NAMALWA (cell line): ENCODE measurements at regions not wholly inside any gene's neighbourhood (a gene's known extent, or its start where the extent isn't known, plus 50 kb on each side); places are given as distances from the start of the nearest gene placed in this dataset.
"Not testable (repeated sequence)": the region's sequence is repeated elsewhere in the genome, so short reads cannot be mapped to it uniquely, and the experiment has no call there.

Experiments used
- DNase-seq: peaks from one replicate; pipeline ENCODE4 v3.0.0-alpha.2; 2015; ENCODE audit warnings: low spot score

DNA sequence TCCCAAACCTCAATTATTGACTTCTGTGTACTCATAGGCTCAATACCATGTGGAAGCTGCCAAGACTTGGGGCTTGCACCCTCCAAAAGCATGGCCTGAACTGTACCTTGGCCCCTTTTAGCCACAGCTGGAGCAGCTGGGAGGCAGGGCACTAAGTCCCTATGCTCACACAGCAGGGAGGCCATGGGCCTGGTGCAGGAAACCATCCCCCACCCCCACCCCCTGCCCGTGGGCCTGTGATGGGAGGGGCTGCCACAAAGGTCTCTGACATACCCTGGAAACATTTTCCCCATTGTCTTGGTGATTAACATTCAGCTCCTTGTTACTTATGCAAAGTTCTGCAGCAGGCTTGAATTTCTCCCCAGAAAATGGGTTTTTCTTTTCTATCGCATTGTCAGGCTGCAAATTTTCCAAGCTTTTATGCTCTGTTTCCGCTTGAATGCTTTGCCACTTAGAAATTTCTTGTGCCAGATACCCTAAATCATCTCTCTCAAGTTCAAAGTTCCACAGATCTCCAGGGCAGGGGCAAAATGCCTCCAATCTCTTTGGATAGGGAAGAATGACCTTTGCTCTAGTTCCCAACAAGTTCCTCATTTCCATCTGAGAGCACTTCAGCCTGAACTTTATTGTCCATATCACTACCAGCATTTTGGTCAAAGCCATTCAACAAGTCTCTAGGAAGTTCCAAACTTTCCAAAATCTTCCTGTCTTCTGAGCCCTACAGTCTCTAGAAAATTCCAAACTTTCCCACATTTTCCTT, 141.8 kb downstream of the AHR start:
- not testable (repeated sequence) for DNase-seq

DNA sequence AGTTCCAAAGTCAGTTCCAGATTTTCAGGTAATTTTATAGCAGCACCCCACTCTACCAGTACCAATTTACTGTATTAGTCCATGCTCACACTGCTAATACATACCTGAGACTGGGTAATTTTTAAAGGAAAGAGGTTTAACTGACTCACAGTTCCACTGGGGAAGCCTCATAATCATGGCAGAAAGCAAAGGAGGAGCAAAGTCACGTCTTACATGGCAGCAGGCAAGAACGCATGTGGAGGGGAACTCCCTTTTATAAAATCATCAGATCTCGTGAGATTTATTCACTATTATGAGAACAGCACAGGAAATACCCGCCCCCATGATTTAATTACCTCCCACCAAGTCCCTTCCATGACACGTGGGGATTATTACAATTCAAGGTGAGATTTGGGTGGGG, 142.4 kb downstream of the AHR start:
- no peak for DNase-seq

- DNase-seq = no peak
Measured at GRCh38 chr7:17441557-17441956, 143.1 kb downstream of the AHR start.

DNA sequence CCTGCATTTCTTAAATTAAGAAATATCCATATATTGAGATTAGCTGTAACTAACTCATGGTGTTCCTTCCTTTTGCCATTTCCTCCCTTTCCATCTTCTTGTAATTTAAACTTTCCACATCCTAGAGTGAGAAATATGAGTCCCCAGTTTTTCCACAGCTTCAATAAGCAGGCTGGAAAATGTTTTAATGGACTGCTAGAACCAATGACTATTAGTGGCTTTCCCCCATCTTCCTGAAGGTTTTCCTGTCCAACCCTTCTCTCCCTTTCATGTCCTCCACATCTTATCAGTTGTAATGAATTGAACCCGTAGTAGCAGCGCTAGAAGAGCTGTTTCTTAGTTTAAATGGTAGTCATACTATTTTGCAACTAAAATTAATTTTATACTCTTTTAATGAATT, 145.7 kb downstream of the AHR start:
- no peak for DNase-seq

DNA sequence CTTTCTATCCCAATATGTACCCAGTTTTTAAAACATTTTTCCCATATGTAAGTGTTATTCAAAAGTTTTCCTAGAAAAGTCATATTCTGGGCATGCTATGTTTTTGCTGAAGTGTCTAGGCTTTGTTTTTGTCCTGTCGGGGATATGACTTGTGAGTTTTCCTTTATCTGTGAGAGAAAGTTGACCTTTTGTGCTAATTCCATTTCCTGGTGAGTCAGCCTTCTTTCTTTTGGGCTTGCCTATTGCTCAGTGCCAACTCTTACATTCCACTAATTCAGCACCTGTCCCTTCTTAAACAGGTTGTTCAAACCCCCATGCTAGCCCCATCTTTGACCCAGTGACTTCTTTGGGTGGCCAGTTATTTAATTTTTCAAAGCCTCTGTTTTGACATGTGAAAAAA, 146.2 kb downstream of the AHR start:
- DNase-seq = no peak

DNA sequence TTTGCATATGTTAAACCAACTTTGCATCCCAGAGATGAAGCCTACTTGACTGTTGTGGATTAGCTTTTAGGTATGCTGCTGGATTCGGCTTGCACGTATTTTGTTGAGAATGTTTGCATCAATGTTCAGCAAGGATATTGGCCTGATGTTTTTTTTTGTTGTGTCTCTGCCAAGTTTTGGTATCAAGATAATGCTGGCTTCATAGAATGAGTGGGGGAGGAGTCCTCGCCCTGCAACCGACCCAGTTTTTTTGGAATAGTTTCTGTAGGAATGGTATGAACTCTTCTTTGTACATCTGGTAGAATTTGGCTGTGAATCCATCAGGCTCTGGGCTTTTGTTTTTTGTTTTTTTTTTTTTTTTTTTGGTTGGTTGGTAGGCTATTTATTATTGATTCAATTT, 147.9 kb downstream of the AHR start:
- no peak for DNase-seq

GRCh38 chr7:17447728-17448478, 149.5 kb downstream of the AHR start:
- no peak for DNase-seq

DNA sequence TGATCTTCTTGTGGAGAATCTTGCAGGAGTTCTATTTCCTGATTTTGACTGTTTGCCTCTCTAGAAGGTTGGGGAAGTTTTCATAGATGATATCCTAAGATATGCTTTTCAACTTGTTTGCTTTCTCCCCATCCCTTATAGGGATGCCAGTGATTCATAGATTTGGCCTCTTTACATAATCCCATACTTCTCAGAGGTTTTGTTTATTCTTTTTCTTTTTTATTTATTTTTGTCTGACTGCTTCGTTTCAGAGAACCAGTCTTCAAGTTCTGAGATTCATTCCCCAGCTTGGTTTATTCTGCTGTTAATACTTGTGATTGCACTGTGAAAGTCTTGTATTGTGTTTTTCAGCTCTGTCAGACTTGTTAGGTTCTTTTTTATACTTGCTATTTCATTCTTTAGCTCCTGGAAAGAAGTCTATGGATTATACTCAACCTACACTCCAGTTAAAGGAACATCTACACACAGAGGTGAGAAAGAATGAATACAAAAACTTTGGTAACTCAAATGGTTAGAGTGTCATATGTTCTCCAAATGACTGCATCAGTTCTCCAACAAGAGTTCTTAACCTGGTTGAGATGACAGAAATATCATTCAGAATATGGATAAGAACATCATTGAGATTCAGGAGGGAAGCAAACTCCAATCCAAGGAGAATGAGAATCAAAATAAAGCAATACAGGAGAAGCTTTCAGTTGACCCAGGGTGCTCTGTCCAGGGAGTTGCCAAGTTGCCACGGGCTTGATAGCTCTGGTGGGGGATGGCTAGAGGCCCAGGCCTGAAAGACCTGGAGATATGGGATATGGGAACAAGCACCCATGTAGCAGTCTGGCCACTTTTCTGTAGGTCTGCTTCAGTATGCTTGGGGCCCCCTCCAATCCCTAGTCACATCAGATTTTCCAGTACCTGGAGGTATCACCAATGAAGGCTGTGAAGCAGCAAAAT, 150.3 kb downstream of the AHR start:
- no peak for DNase-seq

DNA sequence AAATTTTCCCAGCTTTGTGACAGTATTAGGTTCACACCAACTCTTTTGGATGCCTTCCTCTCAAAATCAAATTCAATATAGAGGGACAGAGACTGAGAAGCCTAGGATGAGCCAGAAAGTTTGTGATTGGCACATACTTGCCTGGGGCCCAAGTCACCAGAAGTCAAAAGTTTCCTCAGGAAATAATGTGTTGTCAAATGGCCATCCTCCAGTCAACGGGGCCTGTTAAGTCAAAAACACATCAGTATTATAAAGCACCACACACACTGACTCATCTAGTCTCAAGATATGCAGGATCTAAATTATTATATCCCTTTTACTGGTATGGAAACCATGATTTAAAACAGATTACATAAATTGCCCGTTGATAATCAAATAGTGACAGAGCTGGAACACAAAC, 158.1 kb downstream of the AHR start:
- DNase-seq = no peak

GRCh38 chr7:17460001-17460400, 161.5 kb downstream of the AHR start:
- no peak for DNase-seq

GRCh38 chr7:17460665-17461064, 162.2 kb downstream of the AHR start:
- no peak for DNase-seq

DNA sequence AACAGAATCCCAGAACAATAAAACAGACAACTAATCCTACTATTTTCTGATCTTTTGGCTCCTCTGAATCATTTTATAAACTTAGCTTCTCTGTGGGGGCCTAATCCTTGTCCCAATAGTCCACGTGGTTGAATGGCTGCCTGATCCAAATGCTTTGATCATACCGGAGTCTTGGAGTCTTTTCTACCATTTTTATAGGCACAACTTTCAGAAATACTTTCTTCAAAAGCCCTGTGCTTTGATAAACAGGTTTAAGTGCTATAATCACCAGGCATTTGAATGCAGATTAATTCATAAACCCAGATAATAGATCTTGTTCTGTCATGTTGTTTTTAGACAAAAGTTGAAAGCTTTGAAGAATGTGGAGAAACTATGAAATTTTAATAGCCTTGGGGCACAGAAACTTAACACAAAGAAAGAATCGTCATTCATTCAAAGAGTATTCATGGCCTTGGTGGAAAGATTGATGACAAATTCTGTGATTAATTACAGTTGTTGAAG, 163.7 kb downstream of the AHR start:
- DNase-seq = no peak

DNA sequence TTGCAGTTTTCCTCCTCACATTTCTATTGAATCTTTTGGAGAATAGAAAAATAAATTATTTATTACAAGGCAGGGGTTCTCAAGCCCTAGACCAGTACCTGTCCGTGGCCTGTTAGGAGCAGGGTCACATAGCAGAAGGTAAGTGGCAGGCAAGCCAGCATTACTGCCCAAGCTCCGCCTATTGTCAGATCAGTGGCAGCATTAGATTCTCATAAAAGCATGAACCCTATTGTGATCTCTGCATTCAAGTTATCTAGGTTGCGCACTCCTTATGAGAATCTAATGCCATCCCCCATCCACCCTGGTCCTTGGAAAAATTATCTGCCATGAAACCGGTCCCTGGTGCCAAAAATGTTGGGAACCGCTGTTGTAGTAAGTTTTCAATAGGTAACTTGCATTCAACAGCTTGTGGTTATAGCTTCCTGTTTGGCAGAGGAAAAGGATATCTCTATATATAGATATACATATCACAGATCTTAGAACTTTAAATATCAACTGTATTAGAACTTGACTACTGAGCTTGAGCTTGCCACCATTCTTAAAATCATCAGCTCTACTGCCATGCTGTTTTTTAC, 165.1 kb downstream of the AHR start:
- no peak for DNase-seq

GRCh38 chr7:17466216-17466615, 167.8 kb downstream of the AHR start:
- DNase-seq = no peak

DNA sequence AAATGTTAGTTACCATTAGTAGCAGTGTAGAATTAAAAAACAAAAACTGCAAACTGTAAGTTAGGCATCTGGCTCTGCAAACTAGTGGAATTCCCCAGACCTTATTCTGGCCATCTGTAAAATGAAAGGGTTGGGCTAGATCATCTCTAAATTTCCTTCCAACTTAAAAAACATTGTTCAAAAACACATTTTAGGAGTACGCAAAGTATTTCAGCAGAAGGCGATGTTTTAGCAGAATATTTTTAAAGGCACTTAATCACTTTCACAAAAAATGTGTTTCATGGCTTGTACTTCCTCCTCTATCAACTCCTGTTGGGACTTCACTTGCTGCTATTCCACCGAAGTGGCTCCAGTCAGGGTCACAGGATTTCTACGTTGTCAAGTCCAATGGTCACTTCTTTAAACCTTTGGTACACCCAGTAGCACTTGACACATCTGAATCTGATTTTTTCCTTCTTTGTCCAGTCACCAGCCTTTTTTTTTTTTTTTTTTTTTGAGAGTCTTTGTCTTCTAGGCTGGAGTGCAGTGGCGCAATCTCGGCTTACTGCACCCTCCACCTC, 169.0 kb downstream of the AHR start:
- DNase-seq = no peak

DNA sequence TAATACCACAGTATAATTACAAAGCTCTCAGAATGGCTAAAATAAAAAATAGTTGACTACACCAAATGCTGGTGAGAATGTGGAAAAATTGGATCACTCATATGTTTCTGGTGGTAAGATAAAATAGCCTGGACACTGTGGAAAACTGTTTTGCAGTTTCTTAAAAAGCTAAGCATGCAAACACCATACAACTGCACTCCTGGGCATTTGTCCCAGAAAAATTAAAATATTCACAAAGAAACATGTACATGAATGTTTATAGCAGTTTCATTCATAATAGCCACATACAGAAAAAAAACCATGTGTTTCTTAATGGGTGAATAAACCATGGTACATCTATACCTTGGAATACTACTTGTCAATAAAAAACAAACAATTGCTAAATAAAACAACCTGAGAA, 172.9 kb downstream of the AHR start:
- DNase-seq = no peak

- no peak for DNase-seq
Measured at GRCh38 chr7:17472518-17472917, 174.1 kb downstream of the AHR start.

DNA sequence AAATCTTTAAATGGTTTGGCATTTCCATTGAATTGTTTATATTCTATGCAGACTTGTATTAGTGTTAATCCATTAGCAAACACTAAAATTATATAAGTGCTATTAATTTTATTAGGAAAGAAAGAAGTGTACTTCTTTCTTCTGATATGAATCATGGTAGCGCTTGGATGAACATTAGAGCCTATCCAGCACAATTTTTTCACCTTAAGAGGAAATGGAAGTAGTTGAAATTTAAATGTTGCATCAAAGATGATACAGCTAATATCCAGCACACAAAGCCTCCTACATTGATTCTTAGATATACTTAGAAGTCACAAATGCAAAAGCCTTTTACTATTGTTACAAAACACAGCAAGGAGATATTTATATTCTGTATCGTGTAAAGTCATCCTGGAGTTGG, 174.5 kb downstream of the AHR start:
- no peak for DNase-seq

GRCh38 chr7:17474724-17475344, 176.4 kb downstream of the AHR start:
- peak; percentile 25 for DNase-seq

DNA sequence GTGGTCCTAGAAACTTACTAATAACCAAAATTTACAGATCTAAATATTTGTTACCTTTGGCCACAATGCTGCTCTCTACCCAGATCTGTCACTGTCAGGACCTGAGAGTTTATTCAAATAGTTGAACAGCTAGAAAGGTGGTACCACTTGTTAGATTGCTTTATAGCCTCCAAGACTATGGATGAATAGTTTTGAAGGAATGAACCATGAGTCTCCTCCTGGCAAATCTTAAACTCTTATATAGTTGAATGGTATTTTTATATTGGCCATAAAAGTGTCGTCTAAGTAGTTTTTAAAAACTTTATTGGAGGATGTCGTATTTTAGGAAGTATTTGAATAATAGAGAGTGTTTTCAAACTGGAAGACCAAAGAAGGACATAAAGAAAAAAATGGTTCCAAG, 178.7 kb downstream of the AHR start:
- no peak for DNase-seq

GRCh38 chr7:17481118-17481517, 182.7 kb downstream of the AHR start:
- no peak for DNase-seq
